ENCODE measurements at regions not wholly inside any gene's neighbourhood (a gene's known extent, or its start where the extent isn't known, plus 50 kb on each side); places are given as distances from the start of the nearest gene placed in this dataset.
A peak's percentile ranks its signal among the peaks of the same experiment; 100 is the strongest.

DNA sequence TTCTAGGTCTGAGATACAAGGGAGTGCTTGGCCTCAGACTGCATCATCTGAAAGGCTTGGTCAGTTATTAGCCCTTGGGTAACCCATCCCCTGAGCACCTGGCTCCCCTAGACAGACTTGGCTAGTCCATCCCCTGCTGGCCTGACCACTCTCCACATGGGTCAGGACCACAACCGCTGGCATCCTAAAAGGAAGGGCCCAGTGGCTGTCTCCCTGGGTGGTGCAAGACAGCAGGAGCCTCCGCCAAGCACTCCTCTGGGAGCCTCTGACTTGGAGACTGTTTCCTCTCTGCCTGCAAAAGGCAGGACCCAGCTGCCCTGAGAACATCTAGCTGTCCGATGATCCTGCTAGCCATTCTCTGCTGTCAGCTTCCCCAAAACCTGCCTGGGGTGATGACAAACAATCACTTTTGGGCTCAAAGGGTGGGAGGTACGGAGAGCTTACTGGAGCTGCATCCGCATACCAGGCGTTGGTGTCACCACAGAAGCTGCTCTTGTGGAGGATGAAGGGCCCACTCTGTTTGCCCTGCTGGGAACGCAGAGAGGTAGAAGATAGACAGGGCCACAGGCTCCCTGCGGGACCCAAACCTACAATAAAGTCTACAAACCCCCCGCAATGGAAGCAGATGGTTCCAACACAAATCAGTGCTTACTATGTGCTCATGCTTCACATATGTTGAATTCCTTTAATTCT, 108.0 kb upstream of the PRR20G start:
- no peak for DNase-seq

DNA sequence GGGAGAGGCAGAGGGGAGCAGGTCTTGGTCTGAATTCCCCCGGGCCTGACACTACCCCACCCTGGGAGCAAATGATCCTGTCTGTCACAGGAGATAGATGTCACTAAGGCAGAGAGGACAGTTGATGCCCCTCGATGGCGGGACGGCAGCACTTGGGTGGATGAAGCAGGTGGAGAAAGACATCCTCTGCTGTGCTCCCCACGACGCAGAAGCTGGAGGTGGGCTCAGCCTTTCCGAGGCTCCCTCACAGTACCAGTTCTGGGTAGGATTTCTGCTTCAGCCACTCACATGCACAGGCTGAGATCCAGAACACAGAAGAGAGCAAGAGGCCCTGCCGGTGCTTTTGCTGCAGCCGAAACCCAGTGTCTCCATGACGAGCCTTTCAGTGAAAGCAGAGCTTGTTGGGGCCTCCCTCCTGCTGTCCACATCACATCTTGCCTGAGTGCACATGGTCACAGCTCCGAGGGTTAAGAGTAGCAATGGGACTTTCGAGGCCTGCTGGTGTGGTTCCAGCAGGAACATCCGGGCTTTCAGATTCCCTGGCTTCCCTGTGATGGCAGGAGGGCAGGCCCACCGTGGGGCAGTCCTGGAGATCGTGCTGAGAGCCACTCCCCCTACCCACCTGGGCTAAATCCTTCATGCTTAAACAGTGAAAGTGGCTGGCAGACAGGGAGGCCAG, 107.3 kb upstream of the PRR20G start:
- DNase-seq: no peak

DNA sequence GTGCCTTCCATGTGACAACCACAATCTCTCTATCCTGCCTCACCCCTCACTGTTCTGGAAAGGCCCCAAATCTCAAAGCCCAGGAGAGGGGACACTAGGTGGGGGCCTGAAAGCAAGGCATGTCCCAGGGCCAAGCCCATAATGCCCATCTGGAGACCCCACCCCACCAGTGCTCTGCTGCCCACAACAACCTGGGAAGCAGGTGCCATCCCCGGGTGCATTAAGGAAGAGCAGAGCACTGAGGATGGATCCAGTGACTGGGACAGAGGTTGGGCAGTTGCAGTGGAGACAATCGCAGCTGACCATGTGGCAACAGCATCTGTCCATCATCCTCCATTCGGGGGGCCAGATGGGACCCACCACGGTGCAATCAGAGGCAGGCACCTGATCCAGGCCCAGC, 106.2 kb upstream of the PRR20G start:
- no peak for DNase-seq

DNA sequence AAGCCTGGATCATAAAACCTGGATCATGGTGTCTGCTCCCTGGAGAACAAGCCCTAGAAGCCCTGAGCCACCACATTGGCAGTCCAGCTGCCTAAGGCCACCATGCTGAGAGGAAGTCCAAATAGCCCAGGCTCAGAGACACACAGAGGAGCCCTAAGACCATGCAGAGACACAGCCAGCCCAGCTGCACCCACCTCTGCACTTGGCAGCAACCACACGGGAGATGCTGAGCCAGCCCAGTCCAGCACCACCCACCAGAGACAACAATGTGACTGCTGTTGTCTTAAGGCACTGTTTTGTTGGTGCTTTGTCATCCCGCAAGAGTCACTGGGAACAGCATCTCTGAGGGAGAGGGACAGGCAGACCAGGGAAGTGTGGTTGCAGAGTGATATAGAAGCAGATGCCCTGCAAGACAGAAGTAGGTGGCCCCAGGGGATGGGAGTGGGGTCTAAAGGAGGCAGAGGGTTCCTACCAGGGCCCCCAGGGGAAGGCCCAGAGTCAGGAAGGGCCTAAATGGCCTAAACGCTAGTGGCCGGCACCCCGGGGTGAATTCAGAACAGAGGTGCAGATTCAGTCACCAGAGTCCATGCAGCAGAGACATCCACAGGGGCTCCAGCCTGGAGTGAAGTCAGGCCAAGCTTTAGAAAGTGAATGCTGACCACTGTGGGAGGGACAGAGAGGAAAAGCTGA, 105.4 kb upstream of the PRR20G start:
- no peak for DNase-seq

DNA sequence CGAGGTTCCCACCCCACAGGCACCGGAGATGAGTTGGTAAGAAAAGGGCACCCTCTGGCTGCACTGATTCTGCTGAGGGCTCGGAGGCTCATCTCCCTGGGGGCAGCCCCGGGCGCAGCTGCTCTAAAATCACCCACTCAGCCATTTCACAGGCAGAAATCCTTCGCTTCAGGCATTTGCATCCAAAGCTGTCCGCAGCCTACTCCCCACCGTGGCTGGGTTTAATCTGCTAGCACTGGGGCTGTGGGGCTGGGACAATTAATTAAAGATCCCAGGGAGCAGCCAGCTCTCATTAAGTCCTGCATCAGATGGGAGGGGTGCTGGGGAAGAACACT, 104.3 kb upstream of the PRR20G start:
- no peak for DNase-seq

DNA sequence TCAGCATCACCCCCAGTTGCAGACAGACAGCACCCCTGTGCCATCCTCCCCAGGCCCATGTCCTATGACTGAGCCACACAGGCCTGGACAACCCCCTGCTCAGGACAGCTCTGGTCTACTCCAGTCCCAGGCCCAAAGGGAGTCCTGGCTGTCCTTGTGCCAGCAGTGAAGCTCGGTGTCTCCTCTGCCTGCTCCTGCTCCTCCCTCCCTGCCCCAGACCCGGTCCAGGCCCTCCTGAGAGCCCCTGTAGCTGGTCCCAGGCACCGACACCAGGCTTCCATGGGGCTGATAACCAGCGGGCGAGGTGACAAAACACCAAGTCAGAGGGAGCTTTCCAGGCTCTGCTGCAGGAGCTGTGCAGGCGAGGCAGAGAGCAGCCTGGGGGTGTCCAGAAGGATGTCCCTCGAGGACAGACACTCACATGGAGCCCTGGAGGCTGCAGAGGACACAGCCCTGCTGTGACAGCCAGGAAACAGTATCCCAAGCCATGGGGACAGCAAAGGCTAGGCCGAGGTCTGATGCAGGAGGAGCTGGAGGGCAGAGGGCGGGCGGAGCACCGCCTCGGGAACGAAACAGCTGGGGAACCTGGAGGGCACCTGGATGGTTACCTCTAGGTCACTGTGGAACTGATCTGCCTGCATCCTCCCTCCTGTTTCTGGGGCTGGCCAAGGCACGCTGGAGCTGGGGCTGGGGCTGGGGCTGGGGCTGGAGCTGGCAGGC, 103.8 kb upstream of the PRR20G start:
- DNase-seq: no peak

DNA sequence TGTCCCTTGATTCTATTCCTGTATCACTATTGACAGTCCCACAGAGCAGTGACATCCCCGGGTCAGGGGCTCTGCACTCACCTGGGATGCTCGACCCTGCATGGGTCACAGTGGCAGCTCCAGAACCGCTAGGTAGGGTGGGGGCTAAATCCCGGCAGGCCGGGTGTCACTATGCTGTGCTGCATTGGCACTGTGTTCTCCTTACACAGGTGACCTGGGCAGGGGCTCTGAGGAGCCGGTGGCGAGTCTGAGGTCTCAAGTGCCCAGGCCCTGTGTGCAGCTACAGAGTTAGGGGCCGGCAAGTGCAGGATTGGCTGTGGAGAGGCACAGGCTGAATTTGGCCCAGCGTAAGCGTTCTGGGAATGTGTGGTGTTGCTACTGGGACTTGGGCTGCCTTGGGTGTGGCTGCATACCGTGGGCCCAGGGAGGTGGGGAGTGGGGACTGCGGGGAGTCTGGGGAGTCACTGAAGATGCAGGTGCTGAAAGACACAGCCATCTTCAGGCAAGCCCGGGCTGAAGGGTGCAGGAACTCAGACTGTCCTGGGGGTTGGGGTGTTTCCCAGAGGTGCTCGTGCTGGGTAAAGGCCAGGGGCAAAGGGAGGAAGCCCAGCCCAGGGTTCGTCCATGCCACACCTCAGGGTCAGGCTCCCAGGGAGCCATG, 102.6 kb upstream of the PRR20G start:
- no peak for DNase-seq

DNA sequence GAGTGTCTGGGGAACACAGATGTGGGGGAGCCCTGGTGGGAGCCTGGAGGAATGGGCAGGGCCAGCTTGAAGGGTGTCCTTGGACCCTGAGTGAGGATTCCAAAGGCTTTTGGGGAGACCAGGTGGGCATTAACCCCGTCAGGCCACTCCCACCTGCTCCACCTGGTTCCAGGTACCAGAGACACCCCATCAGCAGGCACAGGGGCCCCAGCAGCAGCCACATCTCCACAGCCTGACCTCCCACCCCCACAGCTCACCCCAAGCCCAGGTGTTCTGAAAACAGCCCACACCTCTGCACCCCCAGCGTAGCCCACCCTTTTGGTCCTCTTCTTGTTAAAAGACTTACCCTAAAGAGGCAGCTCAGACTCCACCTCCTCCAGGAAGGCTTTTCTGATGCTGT, 102.1 kb upstream of the PRR20G start:
- DNase-seq: no peak

DNA sequence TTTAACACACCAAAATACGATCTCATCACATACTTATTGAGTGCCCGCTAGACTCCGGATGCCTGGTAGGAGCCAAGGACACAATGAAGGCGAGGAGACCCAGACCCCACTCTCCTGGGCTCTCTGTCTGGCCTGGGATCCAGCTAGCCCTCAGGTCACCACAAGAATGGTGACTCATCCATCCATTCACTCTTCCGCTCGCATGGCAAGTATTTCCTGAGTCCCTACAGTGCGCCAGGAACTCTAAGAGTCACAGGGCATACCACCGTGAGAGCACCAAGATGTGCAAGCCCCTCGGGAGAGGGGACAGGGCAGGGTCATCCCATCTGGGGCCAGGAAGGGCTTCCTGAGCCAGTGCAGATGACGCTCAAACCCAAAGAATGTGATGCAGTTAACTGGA, 101.6 kb upstream of the PRR20G start:
- no peak for DNase-seq

DNA sequence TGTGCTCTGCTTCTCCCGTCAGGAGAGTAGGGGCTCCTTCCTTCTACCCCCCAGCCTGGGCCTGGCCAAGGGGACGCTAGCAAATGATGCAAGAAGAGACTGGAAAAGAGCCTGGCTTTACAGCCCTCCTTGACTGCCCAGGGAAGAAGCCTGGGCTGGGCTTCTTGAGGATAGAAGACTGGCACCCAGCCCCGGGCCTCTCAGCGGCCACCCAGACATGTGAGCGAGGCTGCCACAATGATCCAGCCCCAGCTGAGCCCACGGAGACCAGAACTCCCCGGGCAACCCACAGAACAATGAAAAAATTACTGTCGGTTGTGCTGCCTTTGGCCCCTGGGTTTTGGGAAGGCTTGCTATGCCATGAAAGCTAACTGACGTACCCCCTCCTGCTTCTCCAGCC, 100.6 kb upstream of the PRR20G start:
- no peak for DNase-seq

DNA sequence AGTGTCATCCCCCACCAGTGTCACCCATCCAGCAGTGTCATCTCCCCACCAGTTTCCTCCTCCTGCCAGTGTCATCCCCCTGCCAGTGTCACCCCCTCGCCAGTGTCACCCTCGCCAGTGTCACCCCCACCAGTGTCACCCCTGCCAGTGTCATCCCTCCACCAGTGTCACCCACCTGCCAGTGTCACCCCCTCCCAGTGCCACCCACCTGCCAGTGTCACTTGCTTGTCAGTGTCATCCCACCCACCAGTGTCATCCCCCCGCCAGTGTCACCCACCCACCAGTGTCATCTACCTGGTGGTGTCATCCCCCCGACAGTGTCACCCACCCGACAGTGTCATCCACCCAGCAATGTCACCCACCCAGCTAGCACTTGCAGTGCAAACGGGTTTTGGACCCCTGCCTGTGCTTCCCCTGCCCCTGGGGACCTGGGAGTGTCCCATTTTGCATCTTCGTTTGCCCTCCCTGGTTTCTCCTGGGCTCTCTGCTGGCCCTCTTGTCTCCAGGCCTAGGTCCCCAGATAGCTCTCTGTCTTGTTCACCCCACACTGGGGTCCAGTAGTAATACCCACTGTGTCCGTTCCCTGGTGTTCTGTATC, 99.8 kb upstream of the PRR20G start:
- DNase-seq: no peak

DNA sequence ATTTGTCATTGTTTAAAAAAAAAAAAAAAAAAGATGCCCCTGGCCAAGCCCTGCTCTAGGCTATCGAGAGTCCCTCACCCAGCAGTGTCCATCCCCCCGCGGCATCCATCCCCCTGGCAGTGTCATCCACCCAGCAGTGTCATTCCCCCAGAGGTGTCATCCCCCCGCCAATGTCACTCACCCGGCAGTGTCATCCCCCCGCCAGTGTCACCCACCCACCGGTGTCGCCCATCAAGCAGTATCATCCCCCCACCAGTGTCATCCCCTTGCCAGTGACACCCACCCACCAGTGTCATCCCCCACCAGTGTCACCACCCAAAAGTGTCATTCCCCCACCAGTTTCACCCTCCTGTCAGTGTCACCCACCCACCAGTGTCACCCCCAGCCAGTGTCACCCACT, 99.3 kb upstream of the PRR20G start:
- no peak for DNase-seq

DNA sequence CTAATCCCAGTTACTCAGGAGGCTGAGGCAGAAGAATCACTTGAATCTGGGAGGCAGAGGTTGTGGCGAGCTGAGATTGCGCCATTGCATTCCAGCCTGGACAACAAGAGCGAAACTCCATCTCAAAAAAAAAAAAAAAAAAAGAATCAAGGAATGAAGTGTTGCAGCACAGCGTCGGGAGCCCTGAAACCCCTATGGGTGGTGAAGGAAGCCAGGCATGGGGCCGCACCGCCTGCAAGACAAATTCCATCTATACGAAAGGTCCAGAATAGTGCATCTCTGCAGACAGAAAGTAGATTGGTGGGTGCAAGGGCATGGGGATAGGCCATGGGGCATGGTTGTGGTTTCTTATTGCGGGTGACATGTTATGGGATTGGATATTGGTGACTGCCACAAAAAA, 98.6 kb upstream of the PRR20G start:
- DNase-seq: no peak

DNA sequence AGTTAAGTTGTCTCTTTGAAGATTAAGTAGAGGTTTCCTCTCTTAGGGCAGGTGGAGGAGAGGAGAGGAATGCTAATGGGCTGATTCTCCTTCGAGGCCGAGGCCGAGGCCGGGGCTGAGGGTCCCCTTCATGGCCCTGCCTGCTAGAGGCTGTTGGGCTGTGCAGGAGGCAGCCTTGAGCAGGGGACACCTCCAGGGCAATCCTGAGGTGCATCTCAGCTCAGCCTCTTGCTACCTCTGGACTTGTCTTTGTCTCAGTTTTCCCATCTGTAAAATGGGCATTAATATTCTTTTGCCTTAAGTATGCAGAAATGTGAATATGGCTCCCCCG, 97.7 kb upstream of the PRR20G start:
- no peak for DNase-seq

DNA sequence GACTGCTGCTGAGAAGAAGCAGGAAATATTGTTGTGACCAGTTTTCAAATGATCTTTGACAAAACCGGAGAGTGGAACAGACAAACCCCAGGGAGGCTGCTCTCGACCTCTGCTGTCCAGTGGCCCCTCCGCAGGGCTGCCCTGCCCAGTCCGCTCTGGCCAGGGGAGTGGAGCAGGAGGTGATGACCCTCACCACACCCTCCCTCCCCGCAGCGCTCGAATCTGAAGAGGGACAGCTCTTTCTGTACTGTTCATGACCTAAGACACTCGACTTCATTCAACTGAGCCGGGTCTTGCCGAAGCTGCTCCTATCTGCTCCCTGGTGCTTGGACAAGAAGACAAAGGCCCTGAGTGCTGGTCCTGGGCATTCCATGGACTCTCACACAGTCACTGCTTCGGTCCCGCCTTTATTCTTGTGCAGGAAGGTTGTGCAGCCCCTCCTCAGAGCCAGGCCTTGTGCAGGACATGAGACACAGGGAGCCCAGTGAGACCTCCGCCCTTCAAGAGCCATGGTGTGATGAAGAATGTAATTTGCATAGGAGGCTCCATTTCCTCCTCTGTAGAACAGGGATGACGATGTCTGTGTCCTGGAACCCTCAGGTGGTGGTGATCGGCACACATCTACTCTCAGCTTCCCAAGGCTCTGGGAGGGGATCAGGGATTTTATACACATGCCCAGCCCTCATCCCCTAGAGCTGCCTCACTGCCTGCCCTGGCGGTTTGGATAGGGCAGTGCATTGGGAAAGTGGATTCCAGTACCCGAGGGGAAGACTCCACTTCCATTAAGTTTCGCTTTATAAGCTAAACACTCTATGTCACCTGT, 97.1 kb upstream of the PRR20G start:
- DNase-seq: no peak

DNA sequence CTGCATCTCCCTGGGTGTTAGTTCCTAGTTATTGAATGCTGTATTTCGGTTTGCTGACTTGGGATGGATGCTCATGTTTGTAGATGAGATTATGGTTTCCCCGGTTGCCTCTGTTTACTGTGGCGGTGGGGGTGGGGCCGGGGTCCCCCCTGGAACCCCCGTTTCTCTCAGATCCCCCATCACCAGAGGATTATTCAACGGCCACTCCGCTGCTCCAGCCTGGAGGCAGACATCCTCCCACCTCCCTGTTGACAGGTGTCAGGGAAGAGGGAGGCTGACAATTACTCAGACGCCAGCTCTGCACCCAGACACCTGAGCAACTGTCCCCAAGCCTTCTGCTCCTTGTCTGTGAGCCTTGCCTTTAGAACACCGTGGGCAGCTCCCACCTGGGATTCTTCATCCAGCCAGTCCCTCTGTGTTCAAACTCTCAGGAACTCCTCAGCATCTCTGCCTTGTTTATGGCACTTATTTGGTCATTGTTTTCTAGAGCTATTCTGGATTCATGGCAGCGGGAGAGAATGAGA, 95.9 kb upstream of the PRR20G start:
- DNase-seq: no peak

DNA sequence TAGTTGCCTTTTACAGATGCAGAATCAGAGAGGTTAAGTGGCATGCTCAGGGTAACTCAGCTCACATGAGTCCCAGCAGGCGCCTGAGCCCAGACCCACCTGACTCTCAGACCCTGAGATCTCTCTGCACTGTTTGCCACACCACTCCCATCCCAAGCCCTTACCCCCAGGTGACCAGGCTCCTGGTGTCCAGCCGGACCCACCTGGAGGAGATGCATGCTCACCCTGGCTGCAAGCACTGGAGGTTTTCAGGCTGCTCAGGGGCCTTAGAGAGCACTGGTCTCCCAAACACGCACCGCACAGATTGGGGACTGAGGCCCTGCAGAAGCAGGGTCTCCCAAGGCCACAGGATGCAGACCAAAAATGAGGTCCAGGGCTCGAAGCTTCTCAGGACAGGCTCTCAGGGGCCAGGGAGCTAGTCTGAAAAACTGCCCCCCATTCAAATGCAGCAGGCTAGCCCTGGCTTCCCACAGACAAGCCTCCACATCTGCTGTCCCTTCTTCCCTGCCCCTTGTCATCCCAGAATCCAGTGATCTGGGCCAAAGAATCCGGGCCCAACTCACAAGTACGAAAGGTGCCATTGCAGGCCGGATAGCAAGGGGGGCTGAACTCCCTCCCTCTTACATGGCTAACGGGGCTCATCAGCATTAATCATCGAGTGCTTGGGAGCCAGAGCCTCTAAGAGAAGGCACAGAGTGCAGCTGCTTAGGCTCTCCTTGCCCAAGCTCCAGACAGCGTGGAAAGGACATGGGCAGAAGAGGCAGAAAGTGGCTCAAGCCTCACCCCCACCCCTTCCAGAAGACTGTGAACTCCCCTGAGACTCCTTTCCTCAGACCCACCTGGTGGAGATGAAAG, 90.2 kb upstream of the PRR20G start:
- DNase-seq: no peak

DNA sequence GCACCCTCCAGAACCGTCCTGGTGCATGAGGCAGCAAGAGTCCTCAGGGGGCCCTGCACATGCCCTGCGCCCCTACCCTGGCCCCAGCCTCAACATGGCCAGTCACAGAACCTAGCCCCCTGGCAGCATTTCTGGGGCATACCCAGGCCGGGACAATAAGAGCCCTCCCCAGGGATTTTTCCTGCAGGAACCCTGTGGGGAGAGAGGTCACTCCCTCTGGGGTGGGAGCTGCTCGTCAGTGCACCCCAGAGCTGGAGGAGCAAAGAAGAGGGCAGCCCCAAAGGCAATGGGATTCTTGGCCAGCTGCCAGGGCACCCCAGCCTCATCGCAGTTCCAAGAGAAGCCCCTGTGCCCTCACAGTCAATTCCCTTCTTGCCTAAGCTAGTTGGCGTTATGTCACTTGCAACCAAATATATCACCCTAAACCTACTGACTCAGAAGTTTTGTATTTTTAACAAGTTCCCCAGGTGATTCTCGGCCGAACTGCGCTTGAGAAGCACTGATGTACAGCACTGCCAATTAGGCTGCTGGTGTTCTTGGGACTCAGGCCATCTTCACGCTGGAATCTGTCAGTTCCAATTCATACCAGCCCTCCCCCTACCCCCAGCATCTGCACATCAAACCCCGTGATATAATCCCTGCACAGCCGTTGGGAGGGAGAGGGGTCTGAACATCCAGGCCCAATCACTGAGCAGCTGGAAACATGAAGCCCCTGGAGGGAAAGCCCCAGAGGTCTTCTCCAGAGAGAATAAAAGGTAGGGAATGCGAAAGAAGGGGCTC, 87.5 kb upstream of the PRR20G start:
- no peak for DNase-seq

DNA sequence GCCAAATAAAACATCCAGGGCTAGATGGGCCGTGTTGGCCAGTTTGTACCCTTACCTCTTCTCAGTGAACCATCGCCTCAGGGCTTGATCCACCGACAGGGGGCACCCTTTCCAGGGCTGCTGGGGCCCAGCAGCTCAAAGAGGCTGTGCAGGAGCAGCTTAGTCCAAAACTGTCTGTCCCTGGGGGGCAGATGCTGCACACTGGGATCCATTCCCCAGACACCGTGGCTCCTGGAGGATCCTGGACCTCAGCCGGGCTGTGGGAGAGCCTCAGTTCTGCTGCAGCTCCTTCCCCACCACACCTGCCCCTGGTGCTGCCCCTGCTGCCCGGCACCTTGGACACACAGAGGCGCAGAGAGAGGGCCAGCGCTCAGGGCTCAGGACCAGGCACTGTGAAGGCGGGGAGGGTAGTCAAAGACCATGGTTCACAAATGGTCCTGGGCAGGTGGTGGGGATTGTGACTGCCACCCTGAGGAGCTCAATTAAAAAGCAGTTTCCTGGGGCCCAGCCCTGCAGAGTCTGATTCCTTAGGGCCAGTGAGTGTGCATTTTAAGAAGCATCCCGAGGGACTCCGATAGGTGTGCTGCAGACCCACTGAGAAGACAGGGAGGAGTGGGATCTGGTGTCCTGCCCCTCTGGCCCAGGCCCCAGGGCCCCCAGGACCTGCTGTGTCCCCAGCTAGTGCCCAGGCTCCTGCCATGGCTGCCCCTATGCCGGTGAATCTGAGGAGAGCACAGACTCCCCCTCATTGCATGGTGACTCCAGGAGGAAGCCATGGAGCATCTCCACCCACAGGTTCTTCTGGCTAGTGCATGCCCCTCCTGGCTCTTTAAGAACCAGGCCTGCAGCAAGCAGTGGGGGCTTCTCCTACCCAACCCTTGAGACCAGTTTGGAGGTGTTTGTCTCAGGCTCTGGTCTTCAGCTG, 86.5 kb upstream of the PRR20G start:
- peak; percentile 32 to 74 (median 46) for DNase-seq
